ENCODE measurements at regions not wholly inside any gene's neighbourhood (a gene's known extent, or its start where the extent isn't known, plus 50 kb on each side); places are given as distances from the start of the nearest gene placed in this dataset.

DNA sequence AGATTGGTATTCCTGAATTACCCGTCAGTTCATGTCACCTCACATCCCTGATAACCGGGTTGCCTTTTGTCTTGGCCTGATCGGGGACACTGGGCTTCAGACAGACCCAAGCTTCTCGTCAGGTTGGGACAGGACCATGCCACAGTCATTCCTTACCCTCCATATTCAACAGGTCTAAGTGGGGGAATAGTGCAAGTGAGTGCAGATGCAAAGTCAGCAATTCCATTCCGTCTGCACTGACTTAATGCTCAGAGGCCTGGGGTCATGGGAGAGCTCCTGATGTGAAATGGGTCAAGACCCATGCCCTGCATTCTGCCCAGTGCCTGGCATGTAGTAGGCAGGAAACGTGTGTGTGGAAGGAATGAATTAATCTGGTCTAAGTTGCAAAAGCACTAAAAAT, 95.4 kb upstream of the PITRM1 start:
- Histone ChIP-seq H3K27me3 (ENCODE audit: insufficient read depth, low read length) (no peaks in the 10 kb centered on the region), H3K27ac (ENCODE audit: low read depth, low read length, poor library complexity, severe bottlenecking) (no peak overlapping the region)

DNA sequence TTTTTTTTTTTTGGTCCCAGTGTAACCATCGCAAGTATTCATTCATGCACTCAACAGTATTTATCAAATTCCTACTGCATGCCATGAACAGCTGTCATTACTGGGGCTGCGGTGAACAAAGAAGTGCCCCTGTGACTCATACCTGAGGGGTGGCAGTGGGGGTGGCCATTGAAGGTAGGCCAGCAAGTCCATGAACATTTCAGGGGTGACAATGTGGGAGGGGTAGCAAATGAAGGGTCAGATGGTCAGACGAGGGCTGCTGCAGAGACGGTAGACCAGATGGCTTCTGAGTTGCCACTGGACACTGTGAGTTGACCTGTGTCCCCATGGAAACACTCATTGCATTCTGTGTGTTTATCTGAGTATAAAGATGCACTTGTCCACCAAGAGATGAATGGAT, 92.5 kb upstream of the PITRM1 start:
- Histone ChIP-seq H3K9ac (ENCODE audit: low read length) (no peak overlapping the region), H3K4me3 (ENCODE audit: low read depth, low read length, poor library complexity, severe bottlenecking) (no peak overlapping the region), H3F3A (ENCODE audit: insufficient read depth, low read length) (no peaks in the 10 kb centered on the region), H3K27me3 (ENCODE audit: insufficient read depth, low read length) (no peaks in the 10 kb centered on the region), H3K4me1 (ENCODE audit: insufficient read depth, low read length, severe bottlenecking) (no peaks in the 10 kb centered on the region), H3K27ac (ENCODE audit: low read depth, low read length, poor library complexity, severe bottlenecking) (no peak overlapping the region), H2AFZ (ENCODE audit: low read length) (no peak overlapping the region), H3K79me2 (ENCODE audit: insufficient read depth, low read length) (no peaks in the 10 kb centered on the region), H4K20me1 (ENCODE audit: insufficient read depth, low read length) (no peaks in the 10 kb centered on the region), H3K36me3 (ENCODE audit: insufficient read depth, low read length) (no peaks in the 10 kb centered on the region), H3K9me3 (ENCODE audit: low read length) (no peaks in the 10 kb centered on the region), H3K9me2 (ENCODE audit: low read depth, low read length) (no peaks in the 10 kb centered on the region), H3K4me2 (ENCODE audit: low read length) (no peak overlapping the region)
- TF ChIP-seq EZH2 (IDR thresholded peaks at IDR 0.05; ENCODE audit: borderline replicate concordance, low read length): no peak
- TF ChIP-seq, protein P1, sequence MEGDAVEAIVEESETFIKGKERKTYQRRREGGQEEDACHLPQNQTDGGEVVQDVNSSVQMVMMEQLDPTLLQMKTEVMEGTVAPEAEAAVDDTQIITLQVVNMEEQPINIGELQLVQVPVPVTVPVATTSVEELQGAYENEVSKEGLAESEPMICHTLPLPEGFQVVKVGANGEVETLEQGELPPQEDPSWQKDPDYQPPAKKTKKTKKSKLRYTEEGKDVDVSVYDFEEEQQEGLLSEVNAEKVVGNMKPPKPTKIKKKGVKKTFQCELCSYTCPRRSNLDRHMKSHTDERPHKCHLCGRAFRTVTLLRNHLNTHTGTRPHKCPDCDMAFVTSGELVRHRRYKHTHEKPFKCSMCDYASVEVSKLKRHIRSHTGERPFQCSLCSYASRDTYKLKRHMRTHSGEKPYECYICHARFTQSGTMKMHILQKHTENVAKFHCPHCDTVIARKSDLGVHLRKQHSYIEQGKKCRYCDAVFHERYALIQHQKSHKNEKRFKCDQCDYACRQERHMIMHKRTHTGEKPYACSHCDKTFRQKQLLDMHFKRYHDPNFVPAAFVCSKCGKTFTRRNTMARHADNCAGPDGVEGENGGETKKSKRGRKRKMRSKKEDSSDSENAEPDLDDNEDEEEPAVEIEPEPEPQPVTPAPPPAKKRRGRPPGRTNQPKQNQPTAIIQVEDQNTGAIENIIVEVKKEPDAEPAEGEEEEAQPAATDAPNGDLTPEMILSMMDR (IDR thresholded peaks at IDR 0.05; ENCODE audit: low read length): no peak

More for the DNA sequence above, 95.4 kb upstream of the PITRM1 start:
- TF ChIP-seq EZH2 (IDR thresholded peaks at IDR 0.05; ENCODE audit: borderline replicate concordance, low read length): no peak
- TF ChIP-seq, protein P1 (IDR thresholded peaks at IDR 0.05; ENCODE audit: low read length): no peak
- H3K36me3 ChIP-seq (ENCODE audit: insufficient read depth, low read length): no peaks in the 10 kb centered on the region
- no peaks in the 10 kb centered on the region for H3K79me2 ChIP-seq (ENCODE audit: insufficient read depth, low read length)
- H4K20me1 ChIP-seq (ENCODE audit: insufficient read depth, low read length): no peaks in the 10 kb centered on the region
- H2AFZ ChIP-seq (ENCODE audit: low read length): no peak overlapping the region
- H3F3A ChIP-seq (ENCODE audit: insufficient read depth, low read length): no peaks in the 10 kb centered on the region
- no peaks in the 10 kb centered on the region for H3K9me2 ChIP-seq (ENCODE audit: low read depth, low read length)
- H3K4me1 ChIP-seq (ENCODE audit: insufficient read depth, low read length, severe bottlenecking): no peaks in the 10 kb centered on the region
- no peak overlapping the region for H3K4me2 ChIP-seq (ENCODE audit: low read length)
- no peak overlapping the region for H3K4me3 ChIP-seq (ENCODE audit: low read depth, low read length, poor library complexity, severe bottlenecking)
- H3K9ac ChIP-seq (ENCODE audit: low read length): no peak overlapping the region
- H3K9me3 ChIP-seq (ENCODE audit: low read length): no peaks in the 10 kb centered on the region

DNA sequence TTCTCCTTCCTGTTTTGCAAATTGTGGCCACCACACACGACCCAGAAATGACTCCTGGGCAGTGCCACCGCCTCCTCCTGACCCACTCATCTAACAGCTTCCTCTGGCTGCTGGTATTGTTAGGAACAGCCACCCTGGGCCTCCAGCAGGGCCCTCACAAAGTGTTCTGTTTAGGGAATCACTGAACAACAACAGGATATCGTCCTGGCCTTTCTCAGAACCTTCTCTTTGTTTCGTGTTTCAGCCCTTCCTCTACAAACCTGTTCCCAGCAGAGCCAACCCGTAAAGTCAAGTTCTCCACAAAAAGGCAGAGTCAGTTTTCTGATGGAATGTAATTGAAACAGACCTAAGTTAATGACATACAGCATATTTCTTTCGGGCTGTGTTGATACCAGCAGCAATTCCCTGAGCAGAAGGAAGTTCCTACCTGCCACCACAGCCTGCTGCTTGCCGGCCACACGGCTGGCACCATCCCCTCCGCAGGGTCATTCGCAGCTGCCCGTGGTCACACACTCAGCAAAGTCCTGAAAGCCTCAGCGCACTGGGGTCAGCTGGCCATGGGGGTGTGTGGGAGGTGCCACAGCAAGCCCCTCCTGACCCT, 91.7 kb upstream of the PITRM1 start:
- TF ChIP-seq, protein P1 (IDR thresholded peaks at IDR 0.05; ENCODE audit: low read length): no peak
- TF ChIP-seq EZH2 (IDR thresholded peaks at IDR 0.05; ENCODE audit: borderline replicate concordance, low read length): no peak
- no peaks in the 10 kb centered on the region for H3K79me2 ChIP-seq (ENCODE audit: insufficient read depth, low read length)
- no peak overlapping the region for H2AFZ ChIP-seq (ENCODE audit: low read length)
- no peaks in the 10 kb centered on the region for H3K36me3 ChIP-seq (ENCODE audit: insufficient read depth, low read length)
- no peak overlapping the region for H3K4me2 ChIP-seq (ENCODE audit: low read length)
- H3K4me3 ChIP-seq (ENCODE audit: low read depth, low read length, poor library complexity, severe bottlenecking): no peak overlapping the region
- H3K4me1 ChIP-seq (ENCODE audit: insufficient read depth, low read length, severe bottlenecking): no peaks in the 10 kb centered on the region
- no peaks in the 10 kb centered on the region for H3K9me2 ChIP-seq (ENCODE audit: low read depth, low read length)
- H4K20me1 ChIP-seq (ENCODE audit: insufficient read depth, low read length): no peaks in the 10 kb centered on the region
- H3F3A ChIP-seq (ENCODE audit: insufficient read depth, low read length): no peaks in the 10 kb centered on the region
- H3K9me3 ChIP-seq (ENCODE audit: low read length): no peaks in the 10 kb centered on the region
- no peaks in the 10 kb centered on the region for H3K27me3 ChIP-seq (ENCODE audit: insufficient read depth, low read length)
- no peak overlapping the region for H3K9ac ChIP-seq (ENCODE audit: low read length)
- H3K27ac ChIP-seq (ENCODE audit: low read depth, low read length, poor library complexity, severe bottlenecking): no peak overlapping the region
